ENCODE measurements at regions not wholly inside any gene's neighbourhood (a gene's known extent, or its start where the extent isn't known, plus 50 kb on each side); places are given as distances from the start of the nearest gene placed in this dataset.

DNA sequence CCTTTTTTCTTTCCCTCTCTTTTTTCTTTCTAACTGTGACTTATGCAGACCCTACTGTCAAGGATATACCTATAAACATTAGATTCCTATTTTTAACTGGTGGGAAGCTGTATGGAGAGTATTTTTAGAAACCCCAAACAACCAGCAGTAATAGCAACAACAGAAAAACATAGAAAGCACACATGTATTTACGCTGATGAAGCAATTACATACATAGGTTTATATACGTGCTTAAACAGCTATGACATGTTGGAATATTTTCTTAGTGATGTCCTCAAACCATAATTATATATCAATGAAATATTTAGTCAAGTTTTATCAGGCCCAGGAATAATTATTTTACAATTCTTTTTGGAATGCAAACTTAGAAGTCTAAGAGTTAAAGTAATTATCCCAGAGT, 294.3 kb upstream of the SOX4 start:
- Mint-ChIP-seq H3K36me3 (ENCODE audit: insufficient read depth) (peaks cover 2% of the 10 kb centered on the region), H3K27ac (no peak overlapping the region), H3K4me1 (ENCODE audit: low read depth) (peaks cover 10% of the 10 kb centered on the region), H3K4me3 (ENCODE audit: low read depth) (no peak overlapping the region), H3K27me3 (no peaks in the 10 kb centered on the region), H3K9me3 (ENCODE audit: low read depth) (peaks cover 7% of the 10 kb centered on the region)
- TF ChIP-seq, protein P1, sequence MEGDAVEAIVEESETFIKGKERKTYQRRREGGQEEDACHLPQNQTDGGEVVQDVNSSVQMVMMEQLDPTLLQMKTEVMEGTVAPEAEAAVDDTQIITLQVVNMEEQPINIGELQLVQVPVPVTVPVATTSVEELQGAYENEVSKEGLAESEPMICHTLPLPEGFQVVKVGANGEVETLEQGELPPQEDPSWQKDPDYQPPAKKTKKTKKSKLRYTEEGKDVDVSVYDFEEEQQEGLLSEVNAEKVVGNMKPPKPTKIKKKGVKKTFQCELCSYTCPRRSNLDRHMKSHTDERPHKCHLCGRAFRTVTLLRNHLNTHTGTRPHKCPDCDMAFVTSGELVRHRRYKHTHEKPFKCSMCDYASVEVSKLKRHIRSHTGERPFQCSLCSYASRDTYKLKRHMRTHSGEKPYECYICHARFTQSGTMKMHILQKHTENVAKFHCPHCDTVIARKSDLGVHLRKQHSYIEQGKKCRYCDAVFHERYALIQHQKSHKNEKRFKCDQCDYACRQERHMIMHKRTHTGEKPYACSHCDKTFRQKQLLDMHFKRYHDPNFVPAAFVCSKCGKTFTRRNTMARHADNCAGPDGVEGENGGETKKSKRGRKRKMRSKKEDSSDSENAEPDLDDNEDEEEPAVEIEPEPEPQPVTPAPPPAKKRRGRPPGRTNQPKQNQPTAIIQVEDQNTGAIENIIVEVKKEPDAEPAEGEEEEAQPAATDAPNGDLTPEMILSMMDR (IDR thresholded peaks at IDR 0.05; ENCODE audit: unreplicated experiment) = no peak
- no peak for DNase-seq (ENCODE audit: low spot score, unreplicated experiment)

DNA sequence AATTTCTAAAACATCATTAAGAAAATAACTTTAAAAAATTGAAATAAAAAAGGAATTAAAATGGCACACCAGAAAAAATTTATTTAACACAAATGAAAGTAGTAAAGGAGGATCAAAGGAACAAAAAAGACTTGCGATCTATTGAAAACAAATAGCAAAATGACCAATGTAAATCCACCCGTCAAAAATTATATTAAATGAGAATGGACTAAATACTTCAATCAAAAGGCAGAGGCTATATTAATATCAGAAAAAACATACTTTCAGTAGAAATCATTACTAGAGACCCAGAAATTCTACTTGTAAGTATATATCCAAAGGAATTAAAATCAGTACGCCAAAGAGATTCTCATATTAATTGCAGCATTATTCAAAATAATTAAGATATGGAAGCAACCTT, 293.1 kb upstream of the SOX4 start:
- Mint-ChIP-seq H3K36me3 (ENCODE audit: insufficient read depth) (peaks cover 2% of the 10 kb centered on the region), H3K9me3 (ENCODE audit: low read depth) (peaks cover 7% of the 10 kb centered on the region), H3K4me1 (ENCODE audit: low read depth) (peaks cover 10% of the 10 kb centered on the region), H3K4me3 (ENCODE audit: low read depth) (no peak overlapping the region), H3K27ac (no peak overlapping the region), H3K27me3 (no peaks in the 10 kb centered on the region)
- TF ChIP-seq, protein P1 (IDR thresholded peaks at IDR 0.05; ENCODE audit: unreplicated experiment) = no peak
- DNase-seq (ENCODE audit: low spot score, unreplicated experiment) = no peak

GRCh38 chr6:21305893-21306332, 287.6 kb upstream of the SOX4 start:
- Mint-ChIP-seq H3K4me1 (ENCODE audit: low read depth) (peaks cover 12% of the 10 kb centered on the region), H3K27me3 (no peaks in the 10 kb centered on the region)

GRCh38 chr6:21306546-21306945, 287.0 kb upstream of the SOX4 start:
- Mint-ChIP-seq H3K36me3 (ENCODE audit: insufficient read depth) (peaks cover 2% of the 10 kb centered on the region), H3K27ac (no peak overlapping the region), H3K4me3 (ENCODE audit: low read depth) (no peak overlapping the region), H3K27me3 (no peaks in the 10 kb centered on the region), H3K9me3 (ENCODE audit: low read depth) (peaks cover 7% of the 10 kb centered on the region), H3K4me1 (ENCODE audit: low read depth) (peaks cover 12% of the 10 kb centered on the region)
- no peak for DNase-seq (ENCODE audit: low spot score, unreplicated experiment)
- TF ChIP-seq, protein P1 (IDR thresholded peaks at IDR 0.05; ENCODE audit: unreplicated experiment) = no peak

More at GRCh38 chr6:21305893-21306332, 287.6 kb upstream of the SOX4 start:
- H3K36me3 Mint-ChIP-seq (ENCODE audit: insufficient read depth) = peaks cover 2% of the 10 kb centered on the region
- DNase-seq (ENCODE audit: low spot score, unreplicated experiment) = no peak
- no peak overlapping the region for H3K27ac Mint-ChIP-seq
- H3K4me3 Mint-ChIP-seq (ENCODE audit: low read depth) = no peak overlapping the region
- peaks cover 7% of the 10 kb centered on the region for H3K9me3 Mint-ChIP-seq (ENCODE audit: low read depth)
- TF ChIP-seq, protein P1 (IDR thresholded peaks at IDR 0.05; ENCODE audit: unreplicated experiment) = no peak

DNA sequence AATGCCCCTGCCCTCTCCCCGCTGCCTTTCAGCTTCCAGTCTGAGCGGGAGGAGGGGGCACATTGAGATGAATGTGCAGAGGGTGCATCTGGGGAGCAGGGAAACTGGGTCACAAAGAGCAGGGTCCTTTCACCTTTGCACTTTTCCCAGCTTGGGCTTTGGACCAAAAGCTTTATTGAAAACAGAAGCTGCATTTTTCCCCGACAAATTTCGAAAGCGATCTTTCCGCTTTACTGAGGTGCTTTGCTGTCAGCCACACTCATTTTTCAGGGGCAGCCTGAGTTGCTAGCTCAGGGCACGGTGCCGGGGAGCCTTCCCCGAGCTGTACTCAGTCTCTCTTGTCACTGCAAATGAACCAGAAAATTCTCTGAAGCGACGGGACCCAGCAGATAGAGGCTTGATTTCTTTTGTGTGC, 283.7 kb upstream of the SOX4 start:
- H3K27ac Mint-ChIP-seq = no peak overlapping the region
- TF ChIP-seq, protein P1 (IDR thresholded peaks at IDR 0.05; ENCODE audit: unreplicated experiment) = no peak
- H3K9me3 Mint-ChIP-seq (ENCODE audit: low read depth) = no peaks in the 10 kb centered on the region
- peaks cover 13% of the 10 kb centered on the region for H3K4me1 Mint-ChIP-seq (ENCODE audit: low read depth)
- H3K36me3 Mint-ChIP-seq (ENCODE audit: insufficient read depth) = no peaks in the 10 kb centered on the region
- DNase-seq (ENCODE audit: low spot score, unreplicated experiment) = no peak
- no peak overlapping the region for H3K4me3 Mint-ChIP-seq (ENCODE audit: low read depth)
- no peaks in the 10 kb centered on the region for H3K27me3 Mint-ChIP-seq
